ENCODE measurements at regions not wholly inside any gene's neighbourhood (a gene's known extent, or its start where the extent isn't known, plus 50 kb on each side); places are given as distances from the start of the nearest gene placed in this dataset.

DNA sequence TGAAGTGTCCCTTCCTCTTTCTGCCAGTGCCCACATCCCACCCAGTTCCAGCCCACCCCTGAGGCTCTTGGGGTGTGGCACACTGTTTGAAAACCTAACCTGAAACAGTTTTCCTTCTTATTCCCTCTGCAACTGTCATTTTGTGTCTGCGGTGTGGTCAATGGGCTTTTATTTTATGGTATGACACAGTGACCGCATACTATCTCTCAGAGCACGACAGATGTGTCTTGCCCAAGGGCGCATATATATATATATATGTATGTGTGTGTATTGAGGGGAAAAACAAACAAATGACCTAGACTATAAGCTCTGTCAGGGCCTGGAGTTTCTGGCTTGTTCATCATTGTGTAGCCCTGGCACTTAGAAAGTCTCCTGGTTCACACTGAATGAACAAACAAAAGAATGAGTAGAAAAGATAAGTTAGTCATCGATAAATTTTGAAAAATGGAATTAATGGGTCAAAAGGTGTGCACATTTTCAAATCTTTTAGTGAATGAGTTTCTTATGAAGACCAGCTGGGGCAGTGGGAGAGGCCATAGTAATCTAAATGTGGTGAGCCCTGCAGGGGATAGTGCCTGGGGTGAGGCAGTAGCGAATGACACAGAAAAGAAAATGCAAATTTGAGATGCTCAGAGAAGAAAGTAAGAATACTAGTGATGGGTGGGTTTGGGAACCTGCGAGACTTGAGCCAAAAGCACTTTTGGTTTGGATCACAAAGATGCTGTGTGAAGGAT, 198.4 kb downstream of the SNX10 start:
- no peak for DNase-seq

- no peak for DNase-seq
Observed at GRCh38 chr7:26490640-26491624, 199.3 kb downstream of the SNX10 start.

- DNase-seq: no peak
Observed at GRCh38 chr7:26492816-26493215, 201.2 kb downstream of the SNX10 start.

DNA sequence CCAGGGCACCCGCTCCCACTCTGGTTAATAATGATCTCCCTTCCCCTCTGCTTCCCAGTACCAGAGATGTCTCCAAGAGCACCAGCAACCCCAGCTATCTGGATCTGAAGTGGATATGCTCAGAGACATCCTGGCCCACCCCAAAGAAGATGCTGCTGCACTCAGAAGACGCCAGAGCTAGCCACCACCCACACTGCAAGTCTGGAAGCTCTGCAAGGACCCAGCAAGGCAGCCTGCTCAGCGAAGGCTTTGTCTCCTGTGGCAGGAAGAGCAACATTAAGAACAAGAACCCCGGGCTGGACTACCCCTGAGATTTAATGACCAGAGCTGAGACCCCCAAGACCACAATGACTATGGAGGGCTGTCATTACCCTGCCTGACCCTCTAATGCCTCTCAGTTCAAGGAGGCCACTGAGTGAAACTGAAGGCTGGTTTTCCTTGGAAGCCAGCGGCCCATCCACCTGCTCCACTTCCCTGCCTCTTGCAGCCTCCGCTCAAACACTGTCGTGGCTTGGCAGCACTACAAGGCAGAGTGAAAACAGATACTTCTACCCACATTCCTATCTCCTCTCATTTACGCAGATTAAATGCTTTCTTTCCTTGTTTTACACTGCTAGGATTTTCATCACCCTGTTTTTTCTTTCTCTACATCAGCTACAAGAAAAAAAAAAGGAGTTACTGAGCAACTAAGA, 202.2 kb downstream of the SNX10 start:
- DNase-seq: no peak

DNA sequence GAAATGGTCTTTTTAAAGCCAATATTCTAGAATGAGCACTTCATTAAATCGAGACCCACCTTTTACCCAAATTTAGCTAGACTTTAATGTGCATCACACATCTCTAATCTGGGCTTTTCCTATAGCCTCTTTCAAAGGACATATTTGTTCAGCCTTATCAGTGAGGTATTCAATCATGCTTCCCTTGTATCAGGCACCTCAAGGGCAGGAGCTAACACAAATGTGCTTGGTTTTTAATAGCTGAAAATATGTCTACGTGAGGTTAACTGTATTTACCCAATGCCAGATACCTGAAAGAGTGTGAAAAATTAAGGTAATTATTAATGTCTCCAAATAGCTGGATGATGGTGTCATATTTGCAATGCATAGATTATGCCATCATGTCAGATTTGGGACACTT, 203.9 kb downstream of the SNX10 start:
- DNase-seq: no peak

DNA sequence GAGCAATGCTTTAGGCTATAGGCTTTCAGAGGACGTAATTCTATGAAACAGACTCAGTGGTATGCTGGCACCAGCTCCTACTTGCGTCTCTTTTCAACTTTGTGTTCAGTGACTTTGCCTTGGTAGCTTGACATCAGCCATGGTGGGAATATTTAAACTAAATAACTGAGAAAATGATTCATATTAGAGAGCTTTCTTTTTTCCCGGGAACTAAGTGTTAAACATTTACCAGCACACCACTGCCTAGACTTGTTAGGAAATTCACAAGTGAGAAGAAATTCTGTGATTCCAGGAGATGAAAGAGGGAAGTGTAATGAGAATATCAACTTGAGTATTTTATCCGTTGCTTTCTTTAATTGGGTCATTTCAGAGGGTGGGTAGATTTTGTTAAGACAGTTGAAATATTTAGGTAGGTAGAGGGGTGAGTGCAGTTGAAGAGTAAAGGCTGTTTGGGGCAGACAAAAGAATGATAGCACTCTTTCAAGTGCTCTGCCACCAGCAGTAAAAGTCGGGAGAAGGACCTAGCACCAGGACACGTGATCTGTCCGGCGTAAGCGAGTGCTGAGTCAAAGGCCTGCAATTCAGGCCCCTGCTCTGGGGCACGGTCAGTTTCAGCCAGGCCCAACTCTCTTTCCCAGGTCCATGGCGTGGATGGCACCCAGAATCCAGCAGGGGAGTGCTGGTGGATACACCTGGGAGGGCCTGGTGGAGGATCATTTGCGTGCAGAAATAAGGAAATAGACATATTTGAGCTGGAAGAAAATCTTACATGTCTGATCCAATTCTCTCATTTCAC, 206.3 kb downstream of the SNX10 start:
- no peak for DNase-seq

- DNase-seq: no peak
Observed at GRCh38 chr7:26499315-26499897, 207.7 kb downstream of the SNX10 start.

DNA sequence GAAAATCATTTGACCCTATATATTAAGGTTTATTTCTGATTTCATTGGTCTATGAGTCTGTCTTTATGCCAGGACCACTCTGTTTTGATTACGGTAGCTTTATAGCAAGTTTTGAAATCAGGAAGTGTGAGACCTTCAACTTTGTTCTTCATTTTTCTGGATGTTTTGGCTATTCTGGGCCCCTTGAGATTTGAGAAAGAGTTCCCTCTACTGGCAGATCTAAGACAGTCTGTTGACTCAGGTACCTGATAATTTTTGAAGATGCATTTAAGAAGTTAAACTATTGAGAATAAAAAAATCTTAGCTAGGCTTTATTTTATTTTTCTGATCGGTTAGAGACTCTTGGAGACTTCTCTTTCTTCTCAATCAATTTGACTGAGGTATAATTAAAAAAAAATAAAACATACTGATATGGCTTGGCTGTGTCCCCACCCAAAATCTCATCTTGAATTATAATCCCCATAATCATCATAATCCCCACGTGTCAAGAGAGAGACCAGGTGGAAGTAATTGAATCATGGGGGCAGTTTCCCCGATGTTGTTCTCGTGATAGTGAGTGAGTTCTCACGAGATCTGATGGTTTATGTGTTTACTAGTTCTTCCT, 209.2 kb downstream of the SNX10 start:
- peak; percentile 68 for DNase-seq

GRCh38 chr7:26504411-26505120, 212.9 kb downstream of the SNX10 start:
- peak; percentile 59 for DNase-seq

- no peak for DNase-seq
Observed at GRCh38 chr7:26506196-26506595, 214.5 kb downstream of the SNX10 start.

GRCh38 chr7:26507108-26507987, 215.7 kb downstream of the SNX10 start:
- DNase-seq: no peak

- DNase-seq: no peak
Observed at GRCh38 chr7:26508481-26508880, 216.8 kb downstream of the SNX10 start.

DNA sequence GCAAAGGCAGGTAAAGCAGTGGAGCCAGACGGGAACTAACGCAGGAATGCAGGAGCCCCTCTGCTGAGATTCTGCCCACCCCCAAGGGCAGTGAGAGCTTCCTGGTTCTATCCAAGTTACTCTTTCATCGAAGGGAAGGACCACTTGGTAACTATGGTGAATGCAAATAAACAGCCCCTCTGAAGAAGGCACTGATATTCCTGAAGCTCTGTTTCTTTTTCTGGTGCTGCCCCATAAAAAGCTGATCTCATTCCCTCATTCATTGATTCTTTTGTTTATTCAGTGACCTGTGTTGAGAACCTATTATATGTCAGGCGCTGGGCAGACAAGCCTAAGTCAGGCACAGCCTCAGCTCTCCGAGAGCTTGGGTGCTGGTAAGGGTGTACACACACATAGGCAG, 217.3 kb downstream of the SNX10 start:
- DNase-seq: no peak

DNA sequence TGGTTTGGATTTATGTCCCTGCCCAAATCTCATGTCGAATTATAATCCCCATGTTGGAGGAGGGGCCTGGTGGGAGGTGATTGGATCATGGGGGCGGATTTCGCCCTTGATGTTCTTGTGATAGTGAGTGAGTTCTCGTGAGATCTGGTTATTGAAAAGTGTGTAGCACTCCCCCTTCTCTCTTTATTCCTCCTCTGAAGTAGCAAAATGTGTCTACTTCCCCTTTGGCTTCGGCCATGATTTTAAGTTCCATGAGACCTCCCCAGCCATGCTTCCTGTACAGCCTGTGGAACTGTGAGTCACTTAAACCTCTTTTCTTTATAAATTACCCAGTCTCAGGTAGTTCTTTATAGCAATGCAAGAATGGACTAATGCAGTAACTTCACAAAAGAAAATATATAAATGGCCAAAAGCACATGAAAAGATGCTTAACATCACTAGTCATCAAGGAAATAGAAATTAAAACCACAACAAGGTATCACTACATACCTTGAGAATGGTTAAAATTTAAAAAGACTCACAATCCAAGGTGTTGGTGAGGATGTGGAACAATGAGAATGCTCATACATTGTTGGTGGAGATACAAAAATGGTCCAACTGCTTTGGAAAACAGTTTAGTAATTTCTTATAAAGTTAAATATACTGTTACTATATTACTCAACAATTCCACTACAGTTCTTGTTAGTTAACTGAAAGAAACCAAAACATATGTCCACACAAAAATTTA, 218.7 kb downstream of the SNX10 start:
- DNase-seq: no peak

DNA sequence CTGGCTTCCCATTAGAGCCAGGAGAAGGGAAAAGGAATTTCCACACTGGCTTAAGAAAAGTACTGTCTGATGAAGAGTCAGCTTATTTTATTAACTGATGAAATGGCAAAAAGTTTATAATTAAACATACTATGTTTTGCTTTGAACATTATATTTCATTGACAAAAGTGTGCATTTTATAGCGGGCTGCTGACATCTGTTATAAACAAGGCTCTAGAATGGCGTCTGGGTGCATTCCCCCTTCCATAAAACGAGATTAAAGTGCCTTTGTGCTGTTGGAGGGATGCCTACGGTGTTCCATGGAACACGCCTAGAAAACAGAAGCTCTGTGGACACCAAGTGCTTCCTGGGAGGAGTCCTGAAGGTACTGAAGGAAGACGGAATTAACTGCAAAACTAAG, 220.2 kb downstream of the SNX10 start:
- no peak for DNase-seq

DNA sequence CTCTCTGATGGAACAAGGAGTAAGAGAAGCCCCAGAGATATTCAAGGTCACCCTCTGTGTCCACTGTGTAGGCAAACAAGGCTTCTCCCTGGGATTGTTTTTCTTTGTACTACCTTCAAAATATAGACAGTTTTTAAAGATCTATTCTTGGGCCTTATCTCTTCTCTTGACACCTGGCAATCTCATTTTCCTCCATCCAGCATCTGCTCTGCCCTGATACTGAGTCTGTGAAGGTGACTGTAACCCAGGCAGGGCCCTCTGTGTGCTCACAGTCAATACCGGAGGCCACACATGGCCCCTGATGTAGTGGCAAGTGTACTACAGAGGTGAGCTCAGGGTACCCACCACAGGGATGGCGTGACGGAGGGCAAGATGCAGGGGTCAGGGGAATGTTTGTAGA, 221.1 kb downstream of the SNX10 start:
- DNase-seq: no peak

GRCh38 chr7:26513948-26514347, 222.3 kb downstream of the SNX10 start:
- DNase-seq: peak; percentile 76

- DNase-seq: no peak
Observed at GRCh38 chr7:26514633-26515032, 223.0 kb downstream of the SNX10 start.

- no peak for DNase-seq
Observed at GRCh38 chr7:26515314-26515842, 223.7 kb downstream of the SNX10 start.
